ENCODE measurements at regions not wholly inside any gene's neighbourhood (a gene's known extent, or its start where the extent isn't known, plus 50 kb on each side); places are given as distances from the start of the nearest gene placed in this dataset.
"Not testable (repeated sequence)": the region's sequence is repeated elsewhere in the genome, so short reads cannot be mapped to it uniquely, and the experiment has no call there.

DNA sequence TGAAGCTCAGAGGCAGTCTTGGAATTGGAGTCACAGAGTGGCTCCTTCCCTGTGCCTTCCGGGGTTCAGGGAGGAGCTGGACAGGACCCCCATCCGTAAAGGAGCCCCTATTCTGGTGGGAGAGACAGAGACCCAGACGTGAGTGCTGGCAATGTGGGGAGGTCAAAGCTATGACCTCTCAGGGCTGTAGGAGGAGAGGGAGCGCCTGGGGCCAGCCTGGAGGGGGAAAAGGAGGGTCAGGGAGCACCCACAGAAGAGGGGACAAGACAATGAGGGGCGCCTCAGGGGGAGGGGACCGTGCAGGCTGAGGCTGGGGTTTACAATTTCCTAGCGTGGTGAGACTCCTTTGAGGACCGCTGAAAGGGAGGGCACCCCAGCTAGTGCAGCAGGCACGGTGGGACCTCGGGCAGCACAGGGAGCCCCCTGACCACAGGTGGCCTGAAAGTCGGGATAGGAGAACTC lies 97.9 kb upstream of the LRPAP1 start:
- Mint-ChIP-seq H3K27ac (no peak overlapping the region), H3K4me1 (ENCODE audit: low read depth) (peaks cover 3% of the 10 kb centered on the region), H3K9me3 (ENCODE audit: low read depth) (no peaks in the 10 kb centered on the region), H3K36me3 (ENCODE audit: insufficient read depth) (no peaks in the 10 kb centered on the region), H3K4me3 (ENCODE audit: low read depth) (no peak overlapping the region), H3K27me3 (peaks cover 5% of the 10 kb centered on the region)
- no peak for DNase-seq (ENCODE audit: low spot score, unreplicated experiment)
- TF ChIP-seq, protein P1, sequence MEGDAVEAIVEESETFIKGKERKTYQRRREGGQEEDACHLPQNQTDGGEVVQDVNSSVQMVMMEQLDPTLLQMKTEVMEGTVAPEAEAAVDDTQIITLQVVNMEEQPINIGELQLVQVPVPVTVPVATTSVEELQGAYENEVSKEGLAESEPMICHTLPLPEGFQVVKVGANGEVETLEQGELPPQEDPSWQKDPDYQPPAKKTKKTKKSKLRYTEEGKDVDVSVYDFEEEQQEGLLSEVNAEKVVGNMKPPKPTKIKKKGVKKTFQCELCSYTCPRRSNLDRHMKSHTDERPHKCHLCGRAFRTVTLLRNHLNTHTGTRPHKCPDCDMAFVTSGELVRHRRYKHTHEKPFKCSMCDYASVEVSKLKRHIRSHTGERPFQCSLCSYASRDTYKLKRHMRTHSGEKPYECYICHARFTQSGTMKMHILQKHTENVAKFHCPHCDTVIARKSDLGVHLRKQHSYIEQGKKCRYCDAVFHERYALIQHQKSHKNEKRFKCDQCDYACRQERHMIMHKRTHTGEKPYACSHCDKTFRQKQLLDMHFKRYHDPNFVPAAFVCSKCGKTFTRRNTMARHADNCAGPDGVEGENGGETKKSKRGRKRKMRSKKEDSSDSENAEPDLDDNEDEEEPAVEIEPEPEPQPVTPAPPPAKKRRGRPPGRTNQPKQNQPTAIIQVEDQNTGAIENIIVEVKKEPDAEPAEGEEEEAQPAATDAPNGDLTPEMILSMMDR (IDR thresholded peaks at IDR 0.05; ENCODE audit: unreplicated experiment): no peak

DNA sequence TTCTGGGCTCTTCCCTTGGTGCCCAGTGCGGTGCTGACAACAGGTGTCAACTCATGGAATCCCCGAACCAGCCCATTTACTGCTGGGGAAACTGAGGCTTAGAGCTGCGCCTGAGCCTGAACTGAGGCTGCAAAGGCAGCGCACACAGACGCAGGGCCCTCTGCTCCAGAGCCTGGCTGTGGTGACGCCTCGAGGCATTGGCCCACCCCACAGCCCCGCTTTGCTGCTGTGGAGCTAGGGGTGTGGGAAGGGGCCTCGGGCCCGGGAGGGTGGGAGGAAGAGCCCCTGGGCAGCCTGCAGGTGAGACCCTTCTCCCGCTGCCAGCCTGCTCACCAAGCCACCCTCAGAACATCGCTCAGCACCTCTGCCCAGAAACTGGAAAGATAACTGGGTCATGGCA lies 97.4 kb upstream of the LRPAP1 start:
- no peak overlapping the region for H3K27ac Mint-ChIP-seq
- no peak for DNase-seq (ENCODE audit: low spot score, unreplicated experiment)
- no peaks in the 10 kb centered on the region for H3K9me3 Mint-ChIP-seq (ENCODE audit: low read depth)
- peaks cover 2% of the 10 kb centered on the region for H3K4me1 Mint-ChIP-seq (ENCODE audit: low read depth)
- no peaks in the 10 kb centered on the region for H3K36me3 Mint-ChIP-seq (ENCODE audit: insufficient read depth)
- TF ChIP-seq, protein P1 (IDR thresholded peaks at IDR 0.05; ENCODE audit: unreplicated experiment): no peak
- H3K27me3 Mint-ChIP-seq: peaks cover 10% of the 10 kb centered on the region
- no peak overlapping the region for H3K4me3 Mint-ChIP-seq (ENCODE audit: low read depth)

DNA sequence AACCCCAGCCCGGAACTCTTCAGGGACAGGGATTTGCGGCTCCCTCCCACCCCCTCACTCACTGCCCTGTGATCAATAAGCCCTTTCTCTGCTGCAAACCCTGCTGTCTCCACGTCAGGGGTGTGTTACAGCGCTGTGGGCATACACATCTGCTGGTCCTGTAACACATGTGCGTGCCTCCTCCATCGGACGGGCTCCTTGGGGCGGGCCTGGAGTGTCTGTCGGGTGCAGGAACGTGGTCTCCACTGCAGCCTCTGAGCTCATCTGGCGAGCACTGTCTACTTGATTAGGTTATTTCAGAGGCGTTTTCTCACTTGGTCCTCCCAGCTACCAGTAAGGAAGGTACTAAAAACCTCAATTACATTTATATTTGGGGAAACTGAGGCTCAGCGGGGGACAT lies 97.0 kb upstream of the LRPAP1 start:
- not testable (repeated sequence) for H3K9me3 Mint-ChIP-seq (ENCODE audit: low read depth); H3K4me1 Mint-ChIP-seq (ENCODE audit: low read depth); H3K27ac Mint-ChIP-seq; H3K27me3 Mint-ChIP-seq; DNase-seq (ENCODE audit: low spot score, unreplicated experiment); H3K36me3 Mint-ChIP-seq (ENCODE audit: insufficient read depth); H3K4me3 Mint-ChIP-seq (ENCODE audit: low read depth)

DNA sequence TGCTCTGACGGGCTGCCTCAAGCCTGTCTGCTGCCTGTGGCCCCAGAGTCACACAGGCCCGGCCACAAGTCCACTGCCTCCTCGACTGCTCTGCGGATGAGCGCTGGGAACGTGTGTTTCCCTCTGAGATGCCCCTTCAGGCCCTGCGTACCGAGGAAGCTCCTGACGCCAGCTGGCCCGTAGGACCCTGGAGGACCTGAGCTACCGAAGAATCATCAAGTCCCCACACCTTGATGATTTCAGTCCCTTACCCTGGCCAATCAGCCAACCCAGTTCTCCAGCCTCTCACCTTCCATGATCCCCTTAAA lies 96.6 kb upstream of the LRPAP1 start:
- H3K4me1 Mint-ChIP-seq (ENCODE audit: low read depth): peaks cover 2% of the 10 kb centered on the region
- no peak for DNase-seq (ENCODE audit: low spot score, unreplicated experiment)

DNA sequence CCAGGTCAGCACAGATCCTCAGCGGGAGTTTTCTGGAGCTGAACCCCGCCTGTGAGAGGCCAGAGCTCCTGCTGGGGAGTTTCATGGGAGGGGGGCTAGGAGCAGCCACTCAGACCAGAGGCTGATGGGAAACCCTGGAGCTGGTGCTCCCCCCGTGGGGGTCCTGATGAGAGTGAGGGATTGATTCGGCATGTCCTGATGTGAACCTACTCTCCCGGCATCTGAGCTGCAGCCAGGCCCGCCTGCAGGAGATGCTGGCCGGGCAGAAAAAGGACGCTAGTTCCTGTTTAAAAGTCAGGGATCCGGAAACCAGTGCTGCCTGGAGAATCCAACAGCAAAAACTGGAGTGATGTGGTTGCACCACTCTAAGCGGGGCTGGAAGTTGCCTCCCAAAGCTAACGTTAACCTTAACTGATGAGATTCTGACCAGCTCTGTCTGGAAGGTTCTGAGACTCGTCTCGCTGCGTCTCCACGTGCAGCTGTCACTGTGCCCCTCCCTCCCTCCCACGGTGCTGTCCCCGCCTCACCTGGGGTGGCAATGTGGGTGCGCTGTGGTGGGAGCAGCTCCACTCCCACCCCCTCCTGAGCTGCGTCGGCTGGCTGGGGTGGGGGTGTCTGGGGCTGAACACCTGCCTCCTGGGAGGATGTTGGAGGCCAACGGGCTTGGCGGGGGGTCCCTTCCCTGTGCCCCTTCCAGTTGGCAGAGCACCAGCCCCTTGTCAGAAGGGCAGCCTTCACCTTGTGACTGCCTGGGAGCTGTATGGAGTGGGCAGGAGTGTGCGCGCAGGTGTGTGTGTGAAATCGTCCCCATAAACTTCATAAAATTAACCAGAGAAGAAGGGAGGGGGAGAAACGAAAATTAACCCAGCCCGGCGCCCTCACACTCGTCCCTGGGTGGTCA lies 96.0 kb upstream of the LRPAP1 start:
- not testable (repeated sequence) for DNase-seq (ENCODE audit: low spot score, unreplicated experiment); H3K27ac Mint-ChIP-seq; H3K36me3 Mint-ChIP-seq (ENCODE audit: insufficient read depth); H3K9me3 Mint-ChIP-seq (ENCODE audit: low read depth); H3K4me3 Mint-ChIP-seq (ENCODE audit: low read depth); H3K4me1 Mint-ChIP-seq (ENCODE audit: low read depth)
- peaks cover 12% of the 10 kb centered on the region for H3K27me3 Mint-ChIP-seq

More for the DNA sequence above, 96.6 kb upstream of the LRPAP1 start:
- Mint-ChIP-seq H3K27ac (no peak overlapping the region), H3K9me3 (ENCODE audit: low read depth) (no peaks in the 10 kb centered on the region), H3K4me3 (ENCODE audit: low read depth) (no peak overlapping the region), H3K36me3 (ENCODE audit: insufficient read depth) (no peaks in the 10 kb centered on the region), H3K27me3 (peaks cover 10% of the 10 kb centered on the region)
- TF ChIP-seq, protein P1 (IDR thresholded peaks at IDR 0.05; ENCODE audit: unreplicated experiment): no peak

DNA sequence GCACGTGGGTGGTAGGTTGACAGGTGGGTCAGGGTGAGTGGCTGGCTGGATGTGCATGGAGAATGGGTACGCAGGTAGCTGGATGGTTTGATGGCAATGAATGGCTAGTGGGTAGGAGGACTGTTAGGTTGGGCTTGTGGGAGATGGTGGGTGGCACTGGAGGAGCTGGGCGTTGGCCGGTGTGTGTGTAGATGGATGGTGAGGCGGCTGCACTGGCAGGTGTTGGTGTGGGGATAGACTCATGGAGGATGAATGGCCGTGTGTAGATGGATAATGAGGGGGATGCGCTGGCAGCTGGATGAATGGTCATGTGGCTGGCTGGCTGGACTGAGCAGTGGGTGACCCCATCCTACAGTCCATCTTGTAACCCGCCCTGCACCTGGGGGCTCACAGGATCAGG lies 95.2 kb upstream of the LRPAP1 start:
- not testable (repeated sequence) for H3K9me3 Mint-ChIP-seq (ENCODE audit: low read depth); H3K4me1 Mint-ChIP-seq (ENCODE audit: low read depth); H3K4me3 Mint-ChIP-seq (ENCODE audit: low read depth); DNase-seq (ENCODE audit: low spot score, unreplicated experiment); H3K27ac Mint-ChIP-seq; H3K36me3 Mint-ChIP-seq (ENCODE audit: insufficient read depth)
- peaks cover 12% of the 10 kb centered on the region for H3K27me3 Mint-ChIP-seq

DNA sequence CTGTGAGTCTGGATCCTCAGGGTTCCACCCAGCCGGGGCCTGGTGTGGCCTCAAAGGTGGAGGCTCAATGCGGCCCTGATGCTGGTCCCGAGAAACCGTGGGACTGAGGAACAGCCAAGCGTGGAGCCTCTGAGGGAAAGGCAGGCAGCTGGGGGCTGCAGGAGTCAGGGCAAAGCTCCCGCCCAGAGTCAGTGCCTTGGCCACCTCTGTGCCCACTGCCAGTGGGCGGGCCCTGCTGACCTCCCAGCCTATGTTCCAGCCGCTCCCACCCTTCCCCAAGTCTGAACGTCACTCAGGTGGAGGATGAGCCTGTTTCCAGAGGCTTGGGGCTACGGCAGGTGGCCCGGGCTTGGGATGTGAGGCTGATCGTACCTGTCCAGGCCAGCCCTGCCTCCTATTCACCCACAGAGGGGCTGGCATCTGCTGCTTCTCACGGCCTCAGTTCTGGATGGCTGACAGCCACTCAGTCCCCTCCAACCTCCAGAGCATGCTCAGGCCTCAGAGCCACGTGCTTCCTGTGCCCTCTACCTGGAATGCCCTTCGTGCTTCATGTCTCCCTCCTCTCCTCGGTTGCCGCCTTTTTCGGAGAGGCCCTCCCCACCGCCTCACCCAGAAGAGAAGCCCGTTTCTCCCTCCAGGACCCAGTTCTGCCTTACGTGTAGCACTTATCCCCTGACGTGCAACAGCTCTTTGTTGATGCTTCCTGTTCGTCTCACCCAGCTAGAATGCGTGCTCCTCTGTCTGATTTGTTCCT lies 94.1 kb upstream of the LRPAP1 start:
- H3K36me3 Mint-ChIP-seq (ENCODE audit: insufficient read depth): not testable (repeated sequence)

DNA sequence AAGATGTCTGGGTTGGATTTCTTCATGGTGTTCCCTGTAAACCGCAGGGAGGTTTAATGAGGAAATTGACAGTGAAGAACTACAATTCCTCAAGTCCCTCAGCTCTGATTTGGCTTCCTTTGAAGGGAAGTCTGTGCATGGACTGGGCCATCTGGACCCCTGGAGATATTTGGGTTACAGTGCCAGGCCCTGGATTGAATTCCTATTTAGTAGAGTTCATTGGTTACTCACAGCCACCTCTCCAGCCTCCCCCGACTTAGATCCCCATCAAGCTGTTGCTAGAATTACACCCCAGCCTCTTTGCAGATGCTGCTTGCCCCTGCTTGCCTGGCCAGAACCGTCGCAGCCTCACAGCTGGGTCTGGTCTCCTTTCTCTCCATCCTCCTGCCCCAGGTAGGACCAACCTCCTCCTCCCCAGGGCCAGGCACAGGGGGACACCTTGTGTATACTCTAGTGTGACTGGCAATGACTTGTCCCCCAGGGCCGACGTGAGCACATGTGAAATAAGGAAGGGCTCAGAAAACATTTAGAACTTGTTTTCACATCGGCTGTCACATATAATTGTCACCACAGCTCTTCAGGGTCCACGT lies 93.2 kb upstream of the LRPAP1 start:
- H3K36me3 Mint-ChIP-seq (ENCODE audit: insufficient read depth); H3K4me1 Mint-ChIP-seq (ENCODE audit: low read depth); H3K9me3 Mint-ChIP-seq (ENCODE audit: low read depth); DNase-seq (ENCODE audit: low spot score, unreplicated experiment); H3K4me3 Mint-ChIP-seq (ENCODE audit: low read depth); H3K27ac Mint-ChIP-seq: not testable (repeated sequence)
- H3K27me3 Mint-ChIP-seq: peaks cover 12% of the 10 kb centered on the region

More for the DNA sequence above, 94.1 kb upstream of the LRPAP1 start:
- H3K4me3 Mint-ChIP-seq (ENCODE audit: low read depth); H3K9me3 Mint-ChIP-seq (ENCODE audit: low read depth); H3K27ac Mint-ChIP-seq; H3K4me1 Mint-ChIP-seq (ENCODE audit: low read depth); DNase-seq (ENCODE audit: low spot score, unreplicated experiment): not testable (repeated sequence)
- peaks cover 12% of the 10 kb centered on the region for H3K27me3 Mint-ChIP-seq

DNA sequence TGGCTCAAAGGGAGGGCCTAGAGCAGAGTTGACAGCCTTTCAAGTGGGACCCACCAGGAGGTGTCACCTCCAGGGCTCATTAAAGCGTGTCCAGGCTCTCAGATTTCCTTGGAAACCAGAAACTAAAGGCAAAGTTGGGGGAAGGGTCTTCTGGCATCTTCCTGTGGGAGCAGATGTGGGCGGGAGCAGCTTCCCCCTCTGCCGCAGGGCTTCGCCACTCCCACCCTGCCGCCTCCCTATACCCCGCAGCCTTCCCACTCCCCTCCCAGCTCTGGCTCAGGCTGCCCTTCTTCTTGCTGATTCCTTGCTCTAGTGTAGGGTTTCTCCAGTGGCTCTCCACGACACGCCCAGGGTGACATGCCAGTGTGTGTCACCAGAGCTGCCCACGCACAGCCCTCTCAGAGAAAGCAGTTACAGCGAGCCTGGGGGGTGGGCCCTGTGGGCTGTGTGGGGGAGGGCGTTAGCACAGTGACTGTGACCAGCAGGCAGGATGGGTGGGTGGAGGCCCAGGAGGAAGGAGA lies 91.6 kb upstream of the LRPAP1 start:
- H3K27ac Mint-ChIP-seq; H3K4me1 Mint-ChIP-seq (ENCODE audit: low read depth); H3K4me3 Mint-ChIP-seq (ENCODE audit: low read depth); DNase-seq (ENCODE audit: low spot score, unreplicated experiment); H3K36me3 Mint-ChIP-seq (ENCODE audit: insufficient read depth); H3K9me3 Mint-ChIP-seq (ENCODE audit: low read depth): not testable (repeated sequence)
- peaks cover 17% of the 10 kb centered on the region for H3K27me3 Mint-ChIP-seq

All from progenitor cell of endocrine pancreas (in vitro differentiated cells).